Coronary artery (tissue), 2 donors: ENCODE measurements at regions not wholly inside any gene's neighbourhood (a gene's known extent, or its start where the extent isn't known, plus 50 kb on each side); places are given as distances from the start of the nearest gene placed in this dataset.
"Not testable (repeated sequence)": the region's sequence is repeated elsewhere in the genome, so short reads cannot be mapped to it uniquely, and the experiment has no call there.

Experiments used
- DNase-seq: peaks from one replicate; pipeline ENCODE4 v3.0.0-alpha.2; 2017; ENCODE audit warnings: low spot score
- H3K27ac ChIP-seq, 2 donors: fragments of 200-600 bp; sonication (generic); one replicate each; pipeline ENCODE4 v1.5.1; 2016 to 2019
- H3K4me3 ChIP-seq: fragments of 200-600 bp; sonication (generic); 2 replicates; pipeline ENCODE4 v1.5.1; 2016; ENCODE audit warnings: mild to moderate bottlenecking, moderate library complexity
- TF ChIP-seq, protein P1 (sequence below): fragments of 200-600 bp; sonication (generic); IDR thresholded peaks from one replicate; pipeline ENCODE4 v1.5.1; 2019; ENCODE audit warnings: antibody characterized with exemption

DNA sequence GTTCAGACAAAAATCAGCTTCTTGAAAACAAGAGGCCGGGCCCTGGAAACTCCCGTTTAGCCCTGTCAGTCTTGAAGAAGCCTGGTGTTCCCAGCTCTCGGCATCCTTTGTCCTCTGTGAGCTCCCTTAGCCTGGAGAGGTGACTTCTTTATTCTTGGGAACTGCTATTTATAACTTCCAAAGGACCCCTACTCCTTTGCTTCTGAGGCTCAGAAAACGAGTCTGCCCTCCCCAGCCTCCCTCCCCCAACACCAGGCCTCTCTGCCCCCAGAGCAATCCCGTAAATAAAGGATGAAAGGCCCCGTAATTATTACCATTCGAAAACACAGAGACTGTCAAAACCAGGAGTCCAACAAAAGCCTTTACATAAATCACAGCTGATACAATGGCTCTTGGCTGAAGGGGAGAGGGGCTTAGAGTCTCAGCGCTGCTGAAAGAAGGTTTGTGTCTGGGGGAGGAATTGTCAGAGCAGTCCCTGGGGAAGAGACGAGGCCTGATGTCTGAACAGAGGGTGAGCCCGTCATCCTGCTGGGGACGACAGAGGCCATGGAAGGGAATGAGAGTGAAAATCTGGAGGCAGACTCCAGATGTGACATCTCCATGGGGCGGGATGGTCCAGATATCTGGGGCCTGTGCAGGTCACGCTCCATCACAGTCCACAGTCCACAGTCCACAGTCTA, 283.0 kb downstream of the MYCN start:
- TF ChIP-seq, protein P1, sequence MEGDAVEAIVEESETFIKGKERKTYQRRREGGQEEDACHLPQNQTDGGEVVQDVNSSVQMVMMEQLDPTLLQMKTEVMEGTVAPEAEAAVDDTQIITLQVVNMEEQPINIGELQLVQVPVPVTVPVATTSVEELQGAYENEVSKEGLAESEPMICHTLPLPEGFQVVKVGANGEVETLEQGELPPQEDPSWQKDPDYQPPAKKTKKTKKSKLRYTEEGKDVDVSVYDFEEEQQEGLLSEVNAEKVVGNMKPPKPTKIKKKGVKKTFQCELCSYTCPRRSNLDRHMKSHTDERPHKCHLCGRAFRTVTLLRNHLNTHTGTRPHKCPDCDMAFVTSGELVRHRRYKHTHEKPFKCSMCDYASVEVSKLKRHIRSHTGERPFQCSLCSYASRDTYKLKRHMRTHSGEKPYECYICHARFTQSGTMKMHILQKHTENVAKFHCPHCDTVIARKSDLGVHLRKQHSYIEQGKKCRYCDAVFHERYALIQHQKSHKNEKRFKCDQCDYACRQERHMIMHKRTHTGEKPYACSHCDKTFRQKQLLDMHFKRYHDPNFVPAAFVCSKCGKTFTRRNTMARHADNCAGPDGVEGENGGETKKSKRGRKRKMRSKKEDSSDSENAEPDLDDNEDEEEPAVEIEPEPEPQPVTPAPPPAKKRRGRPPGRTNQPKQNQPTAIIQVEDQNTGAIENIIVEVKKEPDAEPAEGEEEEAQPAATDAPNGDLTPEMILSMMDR = no peak
- Histone ChIP-seq H3K4me3 (no peak overlapping the region), H3K27ac (no peak overlapping the region)
- no peak for DNase-seq

DNA sequence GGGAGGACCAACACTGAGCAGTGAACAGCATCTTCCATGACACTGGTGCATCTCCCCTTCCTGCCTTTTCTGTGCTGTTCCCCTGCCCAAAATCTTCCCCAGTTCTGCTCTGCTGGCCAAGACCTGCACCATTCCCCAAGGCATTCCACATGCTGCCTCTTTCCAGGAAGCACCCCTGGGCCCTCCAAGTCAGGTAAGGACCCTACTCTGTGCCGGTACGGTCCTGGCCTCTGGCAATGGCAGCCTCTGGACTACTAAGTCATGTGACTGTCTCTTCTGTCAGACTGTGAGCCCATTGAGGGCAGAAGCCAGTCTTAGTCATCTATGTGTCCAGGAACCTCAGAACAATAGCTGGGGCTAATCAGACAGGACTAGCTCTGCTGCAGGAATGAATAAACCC, 282.0 kb downstream of the MYCN start:
- no peak for DNase-seq
- Histone ChIP-seq H3K4me3 (no peak overlapping the region), H3K27ac (no peak overlapping the region)
- TF ChIP-seq, protein P1 = no peak

DNA sequence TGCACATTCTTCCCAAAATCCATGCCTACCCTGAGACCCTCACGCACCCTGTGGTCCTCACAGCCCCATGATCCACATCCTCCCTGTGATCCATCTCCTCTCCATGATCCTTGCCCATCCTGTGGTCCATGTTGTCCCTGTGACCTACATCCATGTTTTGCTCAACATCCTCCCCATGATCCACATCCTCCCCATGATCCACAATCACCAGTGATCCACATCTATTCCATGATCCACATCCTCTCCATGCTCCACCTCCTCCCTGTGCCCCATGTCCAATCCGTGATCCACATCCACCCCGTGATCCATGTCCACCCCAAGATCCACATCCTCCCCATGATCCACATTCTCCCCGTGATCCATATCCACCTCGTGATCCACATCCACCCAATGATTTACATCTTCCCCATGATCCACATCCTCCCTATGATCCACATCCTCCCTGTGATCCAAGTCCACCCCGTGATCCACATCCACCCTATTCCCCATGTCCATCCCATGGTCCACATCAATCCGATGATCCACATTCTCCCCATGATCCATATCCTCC, 281.2 kb downstream of the MYCN start:
- no peak overlapping the region for H3K4me3 ChIP-seq
- no peak overlapping the region for H3K27ac ChIP-seq
- TF ChIP-seq, protein P1 = no peak
- DNase-seq = no peak

DNA sequence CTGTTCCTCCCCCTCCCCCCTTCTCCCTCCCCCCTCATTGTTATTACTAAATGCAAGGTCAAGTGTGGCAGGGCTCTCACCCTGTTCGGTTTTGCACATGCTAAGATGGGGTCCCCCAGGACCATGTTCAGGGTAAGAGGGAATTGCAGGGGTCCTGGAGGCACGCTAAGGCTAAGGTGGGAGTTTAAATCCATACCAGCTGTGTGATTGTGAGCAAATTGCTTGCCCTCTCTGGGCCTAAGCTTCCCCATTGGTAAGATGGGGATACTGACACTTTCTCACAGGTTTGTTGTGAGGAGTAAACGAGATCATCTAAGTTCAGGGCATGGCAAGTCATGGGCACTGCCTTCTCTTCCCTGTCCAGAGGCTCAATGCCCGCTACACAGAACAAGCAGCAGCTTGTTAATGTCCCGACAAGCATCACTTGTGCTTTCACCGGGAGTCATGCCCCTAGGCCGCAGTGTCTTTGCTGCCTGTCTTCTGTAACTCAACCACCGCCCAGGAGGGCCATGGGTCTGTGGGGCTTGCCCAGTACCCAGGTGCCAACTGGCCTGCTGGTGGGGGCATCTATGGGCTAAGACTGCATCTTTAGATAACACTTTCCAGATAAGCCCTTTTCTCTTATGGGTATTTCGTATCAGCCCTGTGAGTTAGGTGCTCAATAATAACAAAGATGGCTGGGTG, 279.1 kb downstream of the MYCN start:
- DNase-seq = no peak
- Histone ChIP-seq H3K4me3 (no peak overlapping the region), H3K27ac (no peak overlapping the region)
- TF ChIP-seq, protein P1 = no peak

DNA sequence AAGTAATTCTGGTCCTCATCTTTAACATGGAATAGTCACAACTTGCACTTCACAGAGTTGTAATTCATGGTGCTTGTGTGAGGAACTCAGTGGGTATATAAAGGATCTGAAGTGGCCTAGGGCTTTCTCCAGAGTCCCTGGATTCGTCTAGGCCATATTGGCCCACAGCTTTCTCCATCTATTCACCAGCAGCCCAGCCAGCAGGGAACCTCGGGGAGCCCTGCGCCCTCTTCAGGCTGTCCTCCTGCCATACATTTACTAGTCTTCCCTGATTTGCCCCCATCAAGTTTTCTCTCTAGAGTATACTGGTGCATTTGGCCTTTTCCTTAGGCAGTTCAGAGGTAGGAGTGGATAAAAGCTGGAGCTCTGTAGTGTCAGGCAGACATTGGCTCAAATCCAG, 278.3 kb downstream of the MYCN start:
- Histone ChIP-seq H3K4me3 (no peak overlapping the region), H3K27ac (no peak overlapping the region)
- TF ChIP-seq, protein P1 = no peak
- no peak for DNase-seq

DNA sequence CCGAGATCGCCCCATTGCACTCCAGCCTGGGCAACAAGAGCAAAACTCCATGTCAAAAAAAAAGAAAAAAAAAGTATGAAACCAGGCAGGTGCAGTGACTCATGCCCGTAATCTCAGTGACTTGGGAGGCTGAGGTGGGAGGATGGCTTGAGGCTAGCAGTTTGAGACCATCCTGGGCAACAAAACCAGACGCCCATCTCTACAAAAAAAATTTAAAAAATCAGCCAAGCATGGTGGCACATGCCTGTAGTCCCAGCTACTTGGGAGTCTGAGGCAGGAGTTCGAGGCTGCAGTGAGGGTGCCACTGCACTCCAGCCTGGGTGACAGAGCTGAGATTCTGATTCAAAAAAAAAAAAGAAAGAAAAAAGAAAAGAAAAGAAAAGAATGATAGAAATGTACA, 277.8 kb downstream of the MYCN start:
- Histone ChIP-seq H3K4me3 (no peak overlapping the region), H3K27ac (no peak overlapping the region)
- no peak for DNase-seq
- TF ChIP-seq, protein P1 = no peak

DNA sequence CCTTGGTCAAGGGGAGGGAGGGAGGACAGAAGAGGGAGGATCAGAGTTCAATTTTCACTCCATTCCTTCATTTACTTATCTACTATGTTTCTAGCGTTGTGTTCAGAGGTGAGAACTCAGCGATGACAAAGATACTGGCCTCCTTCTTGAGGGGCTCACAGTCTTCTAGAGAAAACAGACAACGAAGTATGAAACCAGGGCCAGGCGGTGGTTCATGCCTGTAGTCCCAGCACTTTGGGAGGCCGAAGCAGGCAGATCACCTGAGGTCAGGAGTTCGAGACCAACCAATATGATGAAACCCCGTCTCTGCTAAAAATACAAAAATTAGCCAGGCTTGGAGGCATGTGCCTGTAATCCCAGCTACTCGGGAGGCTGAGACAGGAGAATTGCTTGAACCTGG, 277.4 kb downstream of the MYCN start:
- not testable (repeated sequence) for H3K27ac ChIP-seq, DNase-seq, H3K4me3 ChIP-seq
